ENCODE measurements at regions not wholly inside any gene's neighbourhood (a gene's known extent, or its start where the extent isn't known, plus 50 kb on each side); places are given as distances from the start of the nearest gene placed in this dataset.
A peak's percentile ranks its signal among the peaks of the same experiment; 100 is the strongest.

GRCh38 chr6:56863366-56863765, 91.5 kb upstream of the BEND6 start:
- peaks cover 69% of the 10 kb centered on the region for H3K4me1 ChIP-seq (ENCODE audit: control insufficient read depth, insufficient read depth, low read length)

GRCh38 chr6:56862415-56863175, 92.3 kb upstream of the BEND6 start:
- no peaks in the 10 kb centered on the region for H3K27me3 ChIP-seq (replicated peaks; ENCODE audit: control insufficient read depth, insufficient read depth, low read length)
- peak overlapping the region; percentile 65 for H3K9ac ChIP-seq (ENCODE audit: low read length)
- H3K4me1 ChIP-seq (ENCODE audit: control insufficient read depth, insufficient read depth, low read length): peaks cover 61% of the 10 kb centered on the region
- peak; percentile 51 for DNase-seq (ENCODE audit: low read depth)
- H3K36me3 ChIP-seq (ENCODE audit: control insufficient read depth, insufficient read depth, low read length, severe bottlenecking): no peaks in the 10 kb centered on the region
- H3K4me3 ChIP-seq (ENCODE audit: low read length): peak overlapping the region; percentile 35
- H3K9me3 ChIP-seq (ENCODE audit: control insufficient read depth, low read length): no peaks in the 10 kb centered on the region

More at GRCh38 chr6:56863366-56863765, 91.5 kb upstream of the BEND6 start:
- Histone ChIP-seq H3K27me3 (replicated peaks; ENCODE audit: control insufficient read depth, insufficient read depth, low read length) (no peaks in the 10 kb centered on the region), H3K36me3 (ENCODE audit: control insufficient read depth, insufficient read depth, low read length, severe bottlenecking) (no peaks in the 10 kb centered on the region), H3K9me3 (ENCODE audit: control insufficient read depth, low read length) (no peaks in the 10 kb centered on the region), H3K9ac (ENCODE audit: low read length) (peak overlapping the region; percentile 65), H3K4me3 (ENCODE audit: low read length) (peak overlapping the region; percentile 35)
- DNase-seq (ENCODE audit: low read depth): peak; percentile 62

DNA sequence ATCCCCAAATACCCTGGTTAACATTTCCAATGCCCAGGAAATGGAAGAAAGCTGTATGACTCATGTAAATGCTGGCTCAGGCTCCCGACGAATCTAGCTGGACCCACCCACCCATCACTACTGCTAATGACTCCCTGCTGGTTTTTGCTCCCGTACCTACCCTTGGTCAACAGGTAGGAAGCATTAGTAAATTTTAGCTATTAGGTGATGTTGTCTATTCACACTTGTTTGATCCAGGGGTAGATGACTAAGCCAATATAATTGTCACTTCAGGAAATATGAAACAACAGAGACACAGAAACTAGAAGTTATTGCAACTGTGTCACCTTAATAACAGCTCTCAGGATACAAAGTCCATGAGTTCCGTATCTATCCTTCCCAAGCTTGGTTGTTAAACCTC, 94.4 kb upstream of the BEND6 start:
- peaks cover 60% of the 10 kb centered on the region for H3K4me1 ChIP-seq (ENCODE audit: control insufficient read depth, insufficient read depth, low read length)
- DNase-seq (ENCODE audit: low read depth): peak; percentile 44
- no peaks in the 10 kb centered on the region for H3K27me3 ChIP-seq (replicated peaks; ENCODE audit: control insufficient read depth, insufficient read depth, low read length)
- no peaks in the 10 kb centered on the region for H3K36me3 ChIP-seq (ENCODE audit: control insufficient read depth, insufficient read depth, low read length, severe bottlenecking)
- H3K9me3 ChIP-seq (ENCODE audit: control insufficient read depth, low read length): no peaks in the 10 kb centered on the region
- no peak overlapping the region for H3K4me3 ChIP-seq (ENCODE audit: low read length)
- no peak overlapping the region for H3K9ac ChIP-seq (ENCODE audit: low read length)

DNA sequence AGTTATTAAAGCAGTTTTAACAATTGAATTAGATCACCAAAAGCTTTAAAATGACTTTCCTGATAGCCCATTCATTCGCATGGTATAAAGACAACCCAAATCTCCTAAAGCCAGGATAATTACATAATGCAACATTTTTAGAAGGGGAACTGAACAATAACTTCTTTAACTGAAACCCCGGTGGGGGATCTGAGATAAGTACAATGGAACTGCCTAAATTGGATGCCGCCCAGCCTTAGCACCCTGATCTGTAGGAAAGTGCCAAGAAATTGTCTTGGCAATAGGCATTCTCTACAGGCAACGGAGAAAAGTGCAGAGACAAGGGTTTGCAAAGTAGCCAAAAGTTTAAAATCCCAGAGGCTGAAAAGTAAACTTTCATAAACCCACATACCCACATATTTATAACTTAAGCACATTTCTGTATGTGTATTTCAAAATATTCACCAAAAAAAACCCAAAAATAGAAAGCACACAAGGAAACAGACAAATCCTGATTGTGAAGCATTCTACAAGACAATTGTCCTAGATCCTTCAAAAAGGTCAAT, 98.8 kb upstream of the BEND6 start:
- H3K4me1 ChIP-seq (ENCODE audit: control insufficient read depth, insufficient read depth, low read length): peaks cover 33% of the 10 kb centered on the region
- peak overlapping the region; percentile 41 for H3K9ac ChIP-seq (ENCODE audit: low read length)
- H3K36me3 ChIP-seq (ENCODE audit: control insufficient read depth, insufficient read depth, low read length, severe bottlenecking): no peaks in the 10 kb centered on the region
- H3K27me3 ChIP-seq (replicated peaks; ENCODE audit: control insufficient read depth, insufficient read depth, low read length): no peaks in the 10 kb centered on the region
- H3K4me3 ChIP-seq (ENCODE audit: low read length): peak overlapping the region; percentile 26
- no peak for DNase-seq (ENCODE audit: low read depth)
- H3K9me3 ChIP-seq (ENCODE audit: control insufficient read depth, low read length): no peaks in the 10 kb centered on the region

DNA sequence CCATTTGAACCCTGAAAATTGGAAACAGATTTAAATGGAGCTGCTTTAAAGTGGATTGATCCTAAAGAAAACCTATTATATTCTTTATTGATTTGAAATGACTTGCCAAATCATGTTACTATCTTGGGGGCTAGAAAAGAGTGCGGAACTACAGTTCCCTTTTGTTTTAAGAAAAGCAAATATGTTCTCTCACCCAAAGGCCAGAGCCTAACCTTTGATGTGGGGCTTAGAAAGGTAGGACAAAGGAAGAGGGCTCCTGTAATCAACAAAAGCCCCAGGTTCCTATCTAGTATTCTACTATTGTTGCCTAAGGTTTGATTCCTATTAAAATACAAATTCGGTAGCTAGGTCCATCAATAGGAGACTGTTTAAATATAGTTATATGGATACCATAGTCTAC, 100.8 kb upstream of the BEND6 start:
- H3K27me3 ChIP-seq (replicated peaks; ENCODE audit: control insufficient read depth, insufficient read depth, low read length): no peaks in the 10 kb centered on the region
- H3K36me3 ChIP-seq (ENCODE audit: control insufficient read depth, insufficient read depth, low read length, severe bottlenecking): no peaks in the 10 kb centered on the region
- H3K9me3 ChIP-seq (ENCODE audit: control insufficient read depth, low read length): no peaks in the 10 kb centered on the region
- no peak overlapping the region for H3K4me3 ChIP-seq (ENCODE audit: low read length)
- no peak overlapping the region for H3K9ac ChIP-seq (ENCODE audit: low read length)
- H3K4me1 ChIP-seq (ENCODE audit: control insufficient read depth, insufficient read depth, low read length): peaks cover 38% of the 10 kb centered on the region
- DNase-seq (ENCODE audit: low read depth): no peak

GRCh38 chr6:56853541-56853940, 101.4 kb upstream of the BEND6 start:
- H3K27me3 ChIP-seq (replicated peaks; ENCODE audit: control insufficient read depth, insufficient read depth, low read length): no peaks in the 10 kb centered on the region
- H3K9me3 ChIP-seq (ENCODE audit: control insufficient read depth, low read length): no peaks in the 10 kb centered on the region
- H3K9ac ChIP-seq (ENCODE audit: low read length): no peak overlapping the region
- DNase-seq (ENCODE audit: low read depth): no peak
- no peaks in the 10 kb centered on the region for H3K36me3 ChIP-seq (ENCODE audit: control insufficient read depth, insufficient read depth, low read length, severe bottlenecking)
- no peak overlapping the region for H3K4me3 ChIP-seq (ENCODE audit: low read length)
- peaks cover 38% of the 10 kb centered on the region for H3K4me1 ChIP-seq (ENCODE audit: control insufficient read depth, insufficient read depth, low read length)

GRCh38 chr6:56852260-56853010, 102.5 kb upstream of the BEND6 start:
- DNase-seq (ENCODE audit: low read depth): no peak
- H3K4me1 ChIP-seq (ENCODE audit: control insufficient read depth, insufficient read depth, low read length): peaks cover 49% of the 10 kb centered on the region
- H3K27me3 ChIP-seq (replicated peaks; ENCODE audit: control insufficient read depth, insufficient read depth, low read length): no peaks in the 10 kb centered on the region
- H3K36me3 ChIP-seq (ENCODE audit: control insufficient read depth, insufficient read depth, low read length, severe bottlenecking): no peaks in the 10 kb centered on the region
- H3K9ac ChIP-seq (ENCODE audit: low read length): peak overlapping the region; percentile 84
- H3K9me3 ChIP-seq (ENCODE audit: control insufficient read depth, low read length): no peaks in the 10 kb centered on the region
- H3K4me3 ChIP-seq (ENCODE audit: low read length): peak overlapping the region; percentile 87

DNA sequence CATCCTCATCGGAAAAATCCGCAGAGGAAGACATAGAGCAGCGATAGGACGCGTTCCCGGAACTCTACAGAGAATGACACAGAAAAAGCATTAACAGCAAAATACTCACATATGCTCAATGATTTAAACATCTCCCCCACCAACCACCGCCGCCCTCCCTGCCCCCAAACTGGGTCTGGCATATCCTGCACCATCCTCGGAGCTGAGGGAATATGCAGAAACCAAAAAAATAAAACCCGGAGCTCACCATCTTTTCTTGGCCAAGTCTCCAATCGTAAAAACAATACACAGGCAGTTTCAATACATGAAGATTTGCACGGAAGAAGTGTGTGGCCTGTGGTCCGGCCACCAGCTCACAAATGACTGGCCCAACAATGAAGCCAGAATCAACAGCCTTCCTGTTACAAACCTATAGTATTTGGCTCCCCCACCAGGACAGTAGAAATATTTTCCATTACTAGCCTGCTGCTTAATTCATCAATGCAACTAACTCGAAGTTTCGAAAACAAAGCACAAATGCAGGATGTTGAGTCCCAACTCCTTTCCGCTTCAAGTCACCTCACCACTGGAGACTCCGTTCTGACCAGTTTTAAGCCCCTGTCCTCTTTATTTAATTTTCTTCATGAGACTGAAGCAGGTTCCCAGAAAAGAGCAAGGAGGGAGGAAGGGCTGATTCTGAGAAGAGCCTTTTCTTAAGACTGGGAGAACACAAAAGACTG, 103.2 kb upstream of the BEND6 start:
- Histone ChIP-seq H3K4me1 (ENCODE audit: control insufficient read depth, insufficient read depth, low read length) (peaks cover 45% of the 10 kb centered on the region), H3K9me3 (ENCODE audit: control insufficient read depth, low read length) (no peaks in the 10 kb centered on the region), H3K4me3 (ENCODE audit: low read length) (peak overlapping the region; percentile 87), H3K27me3 (replicated peaks; ENCODE audit: control insufficient read depth, insufficient read depth, low read length) (no peaks in the 10 kb centered on the region), H3K9ac (ENCODE audit: low read length) (peak overlapping the region; percentile 84), H3K36me3 (ENCODE audit: control insufficient read depth, insufficient read depth, low read length, severe bottlenecking) (no peaks in the 10 kb centered on the region)
- DNase-seq (ENCODE audit: low read depth): peak; percentile 93

DNA sequence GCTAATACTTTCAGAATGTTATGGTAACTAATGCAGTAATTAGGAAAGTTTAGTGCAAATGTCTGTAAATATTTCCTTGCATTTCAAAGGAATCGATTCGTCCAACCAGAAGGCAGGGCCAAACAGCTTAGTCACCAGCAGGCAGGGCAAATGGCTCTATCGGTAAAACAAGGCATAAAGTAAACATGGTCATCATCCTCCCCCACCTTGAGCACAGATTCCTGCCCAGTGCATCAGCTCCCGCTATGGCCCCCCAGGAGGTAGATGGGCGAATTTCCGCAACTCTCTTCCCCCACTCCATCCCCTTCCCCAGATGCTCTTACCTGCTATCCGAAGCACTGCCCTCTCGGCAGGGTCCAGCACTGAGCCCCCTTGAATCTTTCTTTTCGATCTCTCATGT, 103.8 kb upstream of the BEND6 start:
- peak overlapping the region; percentile 87 for H3K4me3 ChIP-seq (ENCODE audit: low read length)
- peak overlapping the region; percentile 84 for H3K9ac ChIP-seq (ENCODE audit: low read length)
- DNase-seq (ENCODE audit: low read depth): peak; percentile 70
- H3K4me1 ChIP-seq (ENCODE audit: control insufficient read depth, insufficient read depth, low read length): peaks cover 38% of the 10 kb centered on the region
- no peaks in the 10 kb centered on the region for H3K9me3 ChIP-seq (ENCODE audit: control insufficient read depth, low read length)
- no peaks in the 10 kb centered on the region for H3K36me3 ChIP-seq (ENCODE audit: control insufficient read depth, insufficient read depth, low read length, severe bottlenecking)
- H3K27me3 ChIP-seq (replicated peaks; ENCODE audit: control insufficient read depth, insufficient read depth, low read length): no peaks in the 10 kb centered on the region

DNA sequence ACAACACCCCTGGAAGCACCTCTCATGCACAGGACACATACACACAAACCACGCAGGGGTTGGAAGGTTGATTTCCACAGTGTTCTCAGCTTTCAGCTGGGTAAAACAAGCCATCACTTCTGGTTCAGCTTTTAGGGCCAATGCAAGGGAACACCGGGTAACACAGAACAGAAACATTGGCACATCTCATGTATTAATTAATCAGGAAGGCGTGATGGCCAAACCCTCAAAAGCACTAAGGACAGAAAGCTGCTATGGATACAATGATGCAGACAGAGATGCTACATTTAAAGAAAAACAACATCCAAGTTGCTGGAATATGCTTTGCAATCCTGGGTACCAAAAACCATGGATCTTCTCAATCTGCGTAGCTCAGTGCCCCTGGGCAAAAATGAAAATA, 104.3 kb upstream of the BEND6 start:
- Histone ChIP-seq H3K27me3 (replicated peaks; ENCODE audit: control insufficient read depth, insufficient read depth, low read length) (no peaks in the 10 kb centered on the region), H3K4me3 (ENCODE audit: low read length) (peak overlapping the region; percentile 87), H3K9me3 (ENCODE audit: control insufficient read depth, low read length) (no peaks in the 10 kb centered on the region), H3K4me1 (ENCODE audit: control insufficient read depth, insufficient read depth, low read length) (peaks cover 35% of the 10 kb centered on the region), H3K9ac (ENCODE audit: low read length) (peak overlapping the region; percentile 84), H3K36me3 (ENCODE audit: control insufficient read depth, insufficient read depth, low read length, severe bottlenecking) (no peaks in the 10 kb centered on the region)
- DNase-seq (ENCODE audit: low read depth): peak; percentile 54

DNA sequence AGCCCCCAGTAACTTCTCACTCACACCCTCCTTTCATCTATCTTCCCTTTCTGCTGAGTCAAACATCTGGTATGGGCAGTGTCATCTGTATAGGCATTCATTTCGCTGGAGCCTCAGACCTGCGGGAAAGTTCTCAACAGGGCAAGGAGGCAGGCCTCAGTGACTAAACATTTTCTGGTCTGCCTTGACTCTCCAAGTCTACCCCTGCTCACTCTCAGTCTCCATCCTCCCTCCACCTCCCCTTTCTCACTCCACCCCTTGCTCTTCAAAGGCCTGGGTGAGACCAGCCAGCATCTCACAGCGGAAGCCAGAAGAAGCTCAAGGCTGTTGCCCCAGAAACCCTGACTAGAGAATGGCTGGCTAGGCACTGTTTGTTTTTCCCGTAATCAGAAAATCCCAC, 105.0 kb upstream of the BEND6 start:
- no peaks in the 10 kb centered on the region for H3K27me3 ChIP-seq (replicated peaks; ENCODE audit: control insufficient read depth, insufficient read depth, low read length)
- H3K9ac ChIP-seq (ENCODE audit: low read length): no peak overlapping the region
- DNase-seq (ENCODE audit: low read depth): peak; percentile 62
- H3K4me3 ChIP-seq (ENCODE audit: low read length): peak overlapping the region; percentile 87
- no peaks in the 10 kb centered on the region for H3K36me3 ChIP-seq (ENCODE audit: control insufficient read depth, insufficient read depth, low read length, severe bottlenecking)
- peaks cover 35% of the 10 kb centered on the region for H3K4me1 ChIP-seq (ENCODE audit: control insufficient read depth, insufficient read depth, low read length)
- H3K9me3 ChIP-seq (ENCODE audit: control insufficient read depth, low read length): no peaks in the 10 kb centered on the region

All from adipocyte (in vitro differentiated cells).